ENCODE measurements at regions not wholly inside any gene's neighbourhood (a gene's known extent, or its start where the extent isn't known, plus 50 kb on each side); places are given as distances from the start of the nearest gene placed in this dataset.
A peak's percentile ranks its signal among the peaks of the same experiment; 100 is the strongest.

GRCh38 chr11:123301696-123302400 is 106.8 kb upstream of the CLMP start:
- Histone ChIP-seq H3K9me3 (no peaks in the 10 kb centered on the region), H3K27me3 (no peaks in the 10 kb centered on the region), H3K4me1 (peaks cover 11 to 18% of the 10 kb centered on the region in 2 donors), H3K4me3 (peak overlapping the region; percentile 38 to 60 (median 52)), H3K36me3 (no peaks in the 10 kb centered on the region), H3K27ac (no peak overlapping the region)
- TF ChIP-seq CTCF (IDR thresholded peaks at IDR 0.05 in 4 of 5, conservative IDR thresholded peaks at IDR 0.05 in 1 of 5) (peak; percentile 74 to 97 (median 89)), POLR2A (IDR thresholded peaks at IDR 0.05) (no peak)
- in situ Hi-C loops (cut with MboI; ENCODE audit: low sequenced_read_pairs in 4 of 4) = loop anchor here (5.0 to 10.0 kb wide), 4 partner anchors 53 to 175 kb away; no protein-coding TSS in a partner anchor
- DNase-seq = peak; percentile 15 to 30
- intact Hi-C loops (cut with DNase I; ENCODE audit: low total_unique reads) = loop anchor here (1.0 kb wide), 3 partner anchors 56 to 176 kb away; no protein-coding TSS in a partner anchor
- ATAC-seq = peak; percentile 61 to 72

- H3K27ac ChIP-seq = no peak overlapping the region
- peaks cover 11 to 18% of the 10 kb centered on the region in 2 donors for H3K4me1 ChIP-seq
- TF ChIP-seq POLR2A (IDR thresholded peaks at IDR 0.05) (no peak), CTCF (IDR thresholded peaks at IDR 0.05 in 4 of 5, conservative IDR thresholded peaks at IDR 0.05 in 1 of 5) (no peak)
- H3K4me3 ChIP-seq = peak overlapping the region in 2 of 4 donors; percentile 45 to 60
- no peak for ATAC-seq
- in situ Hi-C loops (cut with MboI; ENCODE audit: low sequenced_read_pairs in 4 of 4) (loop anchor here (5.0 to 10.0 kb wide), 4 partner anchors 54 to 176 kb away; no protein-coding TSS in a partner anchor), intact Hi-C loops (cut with DNase I; ENCODE audit: low total_unique reads) (loop anchor here (1.0 kb wide), 3 partner anchors 57 to 177 kb away; no protein-coding TSS in a partner anchor)
- no peaks in the 10 kb centered on the region for H3K36me3 ChIP-seq
- H3K27me3 ChIP-seq = no peaks in the 10 kb centered on the region
- no peaks in the 10 kb centered on the region for H3K9me3 ChIP-seq
- no peak for DNase-seq
Measured at GRCh38 chr11:123301013-123301591, 106.1 kb upstream of the CLMP start.

GRCh38 chr11:123299721-123300120 is 104.7 kb upstream of the CLMP start:
- Histone ChIP-seq H3K4me3 (no peak overlapping the region), H3K36me3 (no peaks in the 10 kb centered on the region), H3K9me3 (no peaks in the 10 kb centered on the region), H3K27ac (peak overlapping the region in 2 of 4 donors; percentile 34 to 45), H3K27me3 (no peaks in the 10 kb centered on the region), H3K4me1 (peaks cover 11 to 18% of the 10 kb centered on the region in 2 donors)
- TF ChIP-seq CTCF (IDR thresholded peaks at IDR 0.05 in 4 of 5, conservative IDR thresholded peaks at IDR 0.05 in 1 of 5) (no peak), POLR2A (IDR thresholded peaks at IDR 0.05) (no peak)
- in situ Hi-C loops (cut with MboI; ENCODE audit: low sequenced_read_pairs in 4 of 4) (loop anchor here (5.0 to 10.0 kb wide), 4 partner anchors 55 to 178 kb away; no protein-coding TSS in a partner anchor), intact Hi-C loops (cut with DNase I; ENCODE audit: low total_unique reads) (no loop called here)
- DNase-seq (peak; percentile 80 to 84), ATAC-seq (peak; percentile 92)

- no peak for ATAC-seq
- Histone ChIP-seq H3K4me1 (peaks cover 11 to 18% of the 10 kb centered on the region in 2 donors), H3K27me3 (no peaks in the 10 kb centered on the region), H3K36me3 (no peaks in the 10 kb centered on the region), H3K27ac (no peak overlapping the region), H3K9me3 (no peaks in the 10 kb centered on the region), H3K4me3 (no peak overlapping the region)
- intact Hi-C loops (cut with DNase I; ENCODE audit: low total_unique reads) (no loop called here), in situ Hi-C loops (cut with MboI; ENCODE audit: low sequenced_read_pairs in 4 of 4) (no loop called here)
- DNase-seq = no peak
- TF ChIP-seq CTCF (IDR thresholded peaks at IDR 0.05 in 4 of 5, conservative IDR thresholded peaks at IDR 0.05 in 1 of 5) (no peak), POLR2A (IDR thresholded peaks at IDR 0.05) (no peak)
Measured at GRCh38 chr11:123298488-123299447, 103.7 kb upstream of the CLMP start.
